Heart right ventricle (tissue), 16 donors: ENCODE measurements at regions not wholly inside any gene's neighbourhood (a gene's known extent, or its start where the extent isn't known, plus 50 kb on each side); places are given as distances from the start of the nearest gene placed in this dataset.

ENCODE experiments used
- ATAC-seq, 8 donors: fragments of 200-7000 bp; cut with Tn5 transposase; one replicate each; pipeline ENCODE4 v1.9.1; 2020; ENCODE audit warnings: mild to moderate bottlenecking in 8 of 8, moderate library complexity in 8 of 8, moderate number of reproducible peaks in 1 of 8
- DNase-seq, 2 donors: peaks; one replicate each; pipeline ENCODE4 v3.0.0-alpha.2; 2020
- H3K27ac ChIP-seq, 10 donors: fragments of 200-600 bp; sonication (generic) in 2 of 10; one replicate each; pipeline versions ENCODE4 v1.5.0 to v1.8.0; 2020 to 2022; ENCODE audit warnings: mild to moderate bottlenecking in 3 of 10
- H3K27me3 ChIP-seq, 7 donors: fragments of 200-600 bp; one replicate each; pipeline ENCODE4 v1.8.0; 2021 to 2022; ENCODE audit warnings: mild to moderate bottlenecking in 2 of 7
- H3K36me3 ChIP-seq, 9 donors: fragments of 200-600 bp; sonication (generic) in 1 of 9; one replicate each; pipeline versions ENCODE4 v1.5.0 to v1.8.0; 2020 to 2022; ENCODE audit warnings: mild to moderate bottlenecking in 2 of 9
- H3K4me1 ChIP-seq, 9 donors: fragments of 200-600 bp; sonication (generic) in 1 of 9; one replicate each; pipeline versions ENCODE4 v1.5.0 to v1.8.0; 2020 to 2022; ENCODE audit warnings: mild to moderate bottlenecking in 4 of 9
- H3K4me3 ChIP-seq, 10 donors: fragments of 200-600 bp; sonication (generic) in 2 of 10; one replicate each; pipeline versions ENCODE4 v1.5.0 to v1.8.0; 2020 to 2022; ENCODE audit warnings: mild to moderate bottlenecking in 7 of 10, moderate library complexity in 2 of 10
- H3K9me3 ChIP-seq, 11 donors: fragments of 200-600 bp in 10 of 11; sonication (generic) in 2 of 11; one replicate each; pipeline versions ENCODE4 v1.5.0 to v1.8.0; 2013 to 2022; ENCODE audit warnings: mild to moderate bottlenecking in 2 of 11, control low read depth in 1 of 11, moderate library complexity in 1 of 11
- WGBS, 2 donors: extraction: QIAGEN DNeasy Blood & Tissue Kit; methylation state at CpG; one replicate each; pipeline ENCODE4 v1.1.7; 2013; ENCODE audit warnings: inconsistent platforms in 1 of 2; 5-methylcytosine and 5-hydroxymethylcytosine counted together
- intact Hi-C, 10 donors: fragments of 100-400 bp; cut with DNase I; formaldehyde crosslinking; loops; one replicate each; pipeline versions ENCODE4 v1.11.1 to v1.14.2; 2022
- TF ChIP-seq, protein P1 (sequence below), 9 donors: fragments of 200-600 bp; sonication (generic) in 2 of 9; IDR thresholded peaks; one replicate each; pipeline versions ENCODE4 v1.5.0 to v1.8.0; 2021 to 2022; ENCODE audit warnings: antibody characterized with exemption in 9 of 9, mild to moderate bottlenecking in 5 of 9, moderate library complexity in 1 of 9
- donor health status: Arrhythmogenic right ventricular cardiomyopathy.
- donor health status: ischemic (EF 13 %, LVEDD 7.1; RV severe dilation, severe dysfunction).
- donor health status: healthy with polysubstance abuse.
- donor health status: DM: no; HTN: yes; CAD: no.
- donor health status: DM: no; HTN: no; CAD: no.
- donor health status: ischemic (EF 25% LVEDD 6.9; RV normal size, moderate dysfunction).
- donor health status: ischemic (EF 25% LVEDD 5.7; RV mildly dilated, moderate dysfunction).
- donor health status: healthy.
- donor health status: DM: yes; HTN: yes; CAD: no.
- donor health status: Ischemic cardiomyopathy.
- donor health status: ischemic (EF 35%, LVEDD 5.7; RV mildly dilated, moderate dysfunction).
- donor health status: nonischemic (EF 11% LVEDD 7.7; RV severe dilation, severe dysfunction).
- donor health status: DM: yes; HTN: yes; CAD: no.
- donor health status: PGD.
- donor health status: ischemic (EF 29% LVEDD 5.4; RV normal size, mild dysfunction).
- donor health status: nonischemic (EF 23%, LVEDD 6.1; RV moderate dilation, normal function).

DNA sequence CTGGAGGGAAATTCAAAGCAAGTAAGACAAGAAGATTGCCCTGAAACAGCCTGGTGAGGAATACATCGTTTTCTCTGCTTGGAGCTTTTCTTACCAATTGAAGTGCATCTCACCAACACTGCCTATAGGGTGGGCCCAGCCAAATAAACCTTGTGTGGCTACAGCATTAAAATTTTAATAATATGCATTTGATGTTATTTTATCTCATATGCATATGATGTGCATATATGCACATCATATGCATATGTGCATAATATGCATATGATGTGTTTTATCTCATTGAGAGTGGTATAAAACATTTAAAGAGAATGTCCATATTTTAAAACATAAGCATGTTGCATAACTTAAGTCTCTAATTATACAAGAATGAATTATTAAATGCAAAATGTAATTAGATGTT is 328.6 kb upstream of the ARID1B start:
- no peak for ATAC-seq
- H3K9me3 ChIP-seq, result peaks cover 0 to 7% (median 0%) of the 10 kb centered on the region in 11 donors
- intact Hi-C loops, result no loop called here
- no peak overlapping the region for H3K27ac ChIP-seq
- TF ChIP-seq, protein P1, sequence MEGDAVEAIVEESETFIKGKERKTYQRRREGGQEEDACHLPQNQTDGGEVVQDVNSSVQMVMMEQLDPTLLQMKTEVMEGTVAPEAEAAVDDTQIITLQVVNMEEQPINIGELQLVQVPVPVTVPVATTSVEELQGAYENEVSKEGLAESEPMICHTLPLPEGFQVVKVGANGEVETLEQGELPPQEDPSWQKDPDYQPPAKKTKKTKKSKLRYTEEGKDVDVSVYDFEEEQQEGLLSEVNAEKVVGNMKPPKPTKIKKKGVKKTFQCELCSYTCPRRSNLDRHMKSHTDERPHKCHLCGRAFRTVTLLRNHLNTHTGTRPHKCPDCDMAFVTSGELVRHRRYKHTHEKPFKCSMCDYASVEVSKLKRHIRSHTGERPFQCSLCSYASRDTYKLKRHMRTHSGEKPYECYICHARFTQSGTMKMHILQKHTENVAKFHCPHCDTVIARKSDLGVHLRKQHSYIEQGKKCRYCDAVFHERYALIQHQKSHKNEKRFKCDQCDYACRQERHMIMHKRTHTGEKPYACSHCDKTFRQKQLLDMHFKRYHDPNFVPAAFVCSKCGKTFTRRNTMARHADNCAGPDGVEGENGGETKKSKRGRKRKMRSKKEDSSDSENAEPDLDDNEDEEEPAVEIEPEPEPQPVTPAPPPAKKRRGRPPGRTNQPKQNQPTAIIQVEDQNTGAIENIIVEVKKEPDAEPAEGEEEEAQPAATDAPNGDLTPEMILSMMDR (IDR thresholded peaks at IDR 0.05), result no peak
- WGBS, 2 donors, result 80 to 88% methylated on average over 1 of the region's 1 CpG
- H3K4me1 ChIP-seq, result peaks cover 0 to 7% (median 0%) of the 10 kb centered on the region in 9 donors
- H3K4me3 ChIP-seq, result no peak overlapping the region
- no peak for DNase-seq
- H3K36me3 ChIP-seq, result no peaks in the 10 kb centered on the region
- no peaks in the 10 kb centered on the region for H3K27me3 ChIP-seq

DNA sequence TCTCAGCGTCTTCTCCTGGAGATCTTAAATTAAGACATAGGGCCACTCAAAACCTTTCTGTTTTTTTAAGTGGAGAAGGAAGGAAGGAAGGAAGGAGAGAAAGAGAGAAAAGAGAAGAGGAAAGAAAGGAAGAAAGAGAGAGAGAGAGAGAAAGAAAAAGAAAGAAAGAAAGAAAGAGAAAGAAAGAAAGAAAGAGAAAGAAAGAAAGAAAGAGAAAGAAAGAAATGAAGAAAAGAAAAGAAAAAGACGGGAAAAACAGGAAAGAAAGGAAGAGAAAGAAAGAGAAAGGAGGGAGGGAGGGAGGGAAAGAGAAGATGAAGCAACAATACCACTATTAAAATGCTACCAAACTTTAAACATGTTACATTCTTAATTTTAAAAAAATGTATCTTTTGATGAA is 336.5 kb upstream of the ARID1B start:
- ATAC-seq, result no peak
- DNase-seq, result no peak
- WGBS, 2 donors, result 81% methylated on average over 2 of the region's 2 CpGs
- peaks cover 0 to 6% (median 0%) of the 10 kb centered on the region in 7 donors for H3K27me3 ChIP-seq
- intact Hi-C loops, result no loop called here
- peaks cover 0 to 5% (median 0%) of the 10 kb centered on the region in 11 donors for H3K9me3 ChIP-seq
- TF ChIP-seq, protein P1 (IDR thresholded peaks at IDR 0.05), result no peak
- H3K4me3 ChIP-seq, result no peak overlapping the region
- H3K36me3 ChIP-seq, result no peaks in the 10 kb centered on the region
- no peaks in the 10 kb centered on the region for H3K4me1 ChIP-seq
- no peak overlapping the region for H3K27ac ChIP-seq

DNA sequence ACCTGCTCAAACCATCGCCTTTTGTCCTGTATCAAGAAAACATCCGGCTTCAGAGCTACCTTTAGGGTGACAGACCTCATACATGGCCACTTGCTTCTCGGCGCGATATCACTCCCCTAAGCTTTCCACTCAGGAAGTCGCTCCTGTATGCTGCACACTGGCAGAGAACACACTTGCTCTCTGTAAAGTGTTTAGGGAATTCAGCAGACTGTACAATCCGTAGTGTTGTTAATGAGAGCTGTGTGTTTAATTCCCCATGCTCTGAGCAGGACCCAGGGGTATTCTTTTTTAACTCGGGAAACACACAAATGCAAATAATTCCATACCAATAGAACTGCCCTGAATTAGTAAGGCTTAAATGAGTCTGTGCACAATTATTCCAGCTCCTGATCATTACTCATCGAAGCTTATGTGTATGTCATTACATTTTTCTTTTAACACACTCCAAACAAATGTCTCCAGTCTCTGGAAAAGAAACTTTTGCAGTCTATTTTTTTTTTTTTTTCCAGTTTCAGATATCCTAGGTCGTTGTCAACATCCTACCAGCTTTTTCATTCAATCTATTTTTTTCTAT is 338.7 kb upstream of the ARID1B start:
- peaks cover 0 to 11% (median 0%) of the 10 kb centered on the region in 11 donors for H3K9me3 ChIP-seq
- WGBS, 2 donors, result 66 to 67% methylated on average over 10 of the region's 10 CpGs
- no peak for ATAC-seq

DNA sequence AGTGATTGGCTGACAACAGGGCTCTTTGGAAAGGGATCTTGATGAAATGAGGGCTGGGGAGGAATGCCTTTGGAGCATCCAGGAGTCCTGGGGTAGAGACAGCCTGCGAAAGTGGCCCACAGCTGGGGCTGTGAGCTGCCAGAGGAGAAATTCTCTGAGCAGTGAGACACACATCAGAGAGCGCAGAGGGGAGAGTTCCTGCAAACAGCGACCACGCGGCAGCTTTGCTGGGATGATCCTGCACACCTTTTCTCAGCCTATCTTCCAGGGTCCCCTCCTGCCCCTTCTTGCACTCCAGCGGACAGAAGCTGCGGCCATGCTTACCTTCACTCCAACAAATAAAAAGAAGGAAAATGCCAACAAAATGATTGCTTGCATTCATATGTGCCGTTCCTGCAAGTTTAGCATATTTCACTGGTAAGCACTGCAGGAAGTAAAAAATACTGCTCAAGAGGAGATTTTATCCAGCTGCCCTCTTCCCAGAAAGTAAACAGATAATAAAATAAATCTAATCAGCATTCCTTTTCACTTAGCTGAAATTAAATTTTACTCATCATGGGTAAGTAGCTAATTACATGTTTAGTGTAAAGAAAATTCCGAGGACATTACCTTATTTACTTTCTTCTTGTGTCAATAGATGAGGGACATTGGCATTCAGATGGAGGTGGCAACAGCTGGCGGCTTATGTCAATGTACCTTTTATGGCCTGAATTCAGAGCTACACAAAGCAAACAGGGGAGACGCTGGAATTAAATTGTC is 339.9 kb upstream of the ARID1B start:
- Histone ChIP-seq H3K36me3 (no peaks in the 10 kb centered on the region), H3K9me3 (peaks cover 0 to 11% (median 0%) of the 10 kb centered on the region in 11 donors), H3K27me3 (peaks cover 0 to 6% (median 0%) of the 10 kb centered on the region in 7 donors), H3K4me3 (no peak overlapping the region), H3K4me1 (no peaks in the 10 kb centered on the region), H3K27ac (no peak overlapping the region)
- intact Hi-C loops, result no loop called here
- TF ChIP-seq, protein P1 (IDR thresholded peaks at IDR 0.05), result no peak
- DNase-seq, result no peak
- no peak for ATAC-seq
- 73 to 82% methylated on average over 11 of the region's 11 CpGs for WGBS, 2 donors

More for the DNA sequence above, 338.7 kb upstream of the ARID1B start:
- TF ChIP-seq, protein P1 (IDR thresholded peaks at IDR 0.05), result no peak
- no peak overlapping the region for H3K4me3 ChIP-seq
- peaks cover 0 to 6% (median 0%) of the 10 kb centered on the region in 7 donors for H3K27me3 ChIP-seq
- DNase-seq, result no peak
- H3K36me3 ChIP-seq, result no peaks in the 10 kb centered on the region
- H3K27ac ChIP-seq, result no peak overlapping the region
- no peaks in the 10 kb centered on the region for H3K4me1 ChIP-seq
- intact Hi-C loops, result no loop called here
